ENCODE measurements at regions not wholly inside any gene's neighbourhood (a gene's known extent, or its start where the extent isn't known, plus 50 kb on each side); places are given as distances from the start of the nearest gene placed in this dataset.
"Not testable (repeated sequence)": the region's sequence is repeated elsewhere in the genome, so short reads cannot be mapped to it uniquely, and the experiment has no call there.

GRCh38 chr6:14386263-14386662 is 268.7 kb downstream of the CD83 start:
- 0 out of 2 replicates have a peak, but pooled peaks cover 3% of the 10 kb centered on the region for H3K4me1 ChIP-seq (ENCODE audit: control insufficient read depth, low read length)
- no peak overlapping the region for H3K4me3 ChIP-seq (ENCODE audit: low read length)
- H3K27me3 ChIP-seq (ENCODE audit: control insufficient read depth, low read length) = peaks cover 11% of the 10 kb centered on the region
- no peaks in the 10 kb centered on the region for H3K9me2 ChIP-seq (replicated peaks; ENCODE audit: control insufficient read depth, low read length)
- TF ChIP-seq, protein P1, sequence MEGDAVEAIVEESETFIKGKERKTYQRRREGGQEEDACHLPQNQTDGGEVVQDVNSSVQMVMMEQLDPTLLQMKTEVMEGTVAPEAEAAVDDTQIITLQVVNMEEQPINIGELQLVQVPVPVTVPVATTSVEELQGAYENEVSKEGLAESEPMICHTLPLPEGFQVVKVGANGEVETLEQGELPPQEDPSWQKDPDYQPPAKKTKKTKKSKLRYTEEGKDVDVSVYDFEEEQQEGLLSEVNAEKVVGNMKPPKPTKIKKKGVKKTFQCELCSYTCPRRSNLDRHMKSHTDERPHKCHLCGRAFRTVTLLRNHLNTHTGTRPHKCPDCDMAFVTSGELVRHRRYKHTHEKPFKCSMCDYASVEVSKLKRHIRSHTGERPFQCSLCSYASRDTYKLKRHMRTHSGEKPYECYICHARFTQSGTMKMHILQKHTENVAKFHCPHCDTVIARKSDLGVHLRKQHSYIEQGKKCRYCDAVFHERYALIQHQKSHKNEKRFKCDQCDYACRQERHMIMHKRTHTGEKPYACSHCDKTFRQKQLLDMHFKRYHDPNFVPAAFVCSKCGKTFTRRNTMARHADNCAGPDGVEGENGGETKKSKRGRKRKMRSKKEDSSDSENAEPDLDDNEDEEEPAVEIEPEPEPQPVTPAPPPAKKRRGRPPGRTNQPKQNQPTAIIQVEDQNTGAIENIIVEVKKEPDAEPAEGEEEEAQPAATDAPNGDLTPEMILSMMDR (IDR thresholded peaks at IDR 0.05; ENCODE audit: low read depth, low read length, poor library complexity, severe bottlenecking) = no peak
- no peak for TF ChIP-seq EZH2phosphoT487 (IDR thresholded peaks at IDR 0.05; ENCODE audit: borderline replicate concordance, low read length)
- no peaks in the 10 kb centered on the region for H3K79me2 ChIP-seq (ENCODE audit: control insufficient read depth, low read length)
- no peaks in the 10 kb centered on the region for H3F3A ChIP-seq (ENCODE audit: control insufficient read depth, insufficient read depth)
- no peak overlapping the region for H3K27ac ChIP-seq (ENCODE audit: low read depth, low read length)
- H3K36me3 ChIP-seq (ENCODE audit: control insufficient read depth, low read length) = no peaks in the 10 kb centered on the region
- no peaks in the 10 kb centered on the region for H4K20me1 ChIP-seq (ENCODE audit: control insufficient read depth, insufficient read depth, low read depth, low read length)
- no peak overlapping the region for H3K4me2 ChIP-seq (ENCODE audit: low read length)
- H3K9me3 ChIP-seq (ENCODE audit: control insufficient read depth, insufficient read depth, low read length) = no peaks in the 10 kb centered on the region

DNA sequence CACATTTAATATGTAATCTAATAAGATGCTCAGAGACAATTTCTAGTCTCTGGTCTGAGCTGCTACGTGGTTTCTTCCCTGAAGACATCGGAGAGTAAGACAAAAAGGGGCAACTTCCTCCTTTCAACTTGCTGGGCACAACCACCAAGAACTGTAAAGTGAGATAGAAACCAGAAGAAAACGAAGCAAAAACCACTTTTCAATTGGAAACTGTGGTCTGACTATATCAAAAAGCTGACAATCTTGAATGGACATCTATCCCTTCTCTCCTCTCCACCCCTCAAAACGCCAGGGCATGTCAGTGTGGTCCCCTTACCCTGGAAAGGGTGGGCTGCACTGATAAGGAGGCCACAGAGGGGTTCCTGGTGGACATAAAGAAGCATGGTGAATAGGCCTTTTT is 269.1 kb downstream of the CD83 start:
- Histone ChIP-seq H3K9me2 (replicated peaks; ENCODE audit: control insufficient read depth, low read length) (no peaks in the 10 kb centered on the region), H3K9me3 (ENCODE audit: control insufficient read depth, insufficient read depth, low read length) (no peaks in the 10 kb centered on the region), H3K4me3 (ENCODE audit: low read length) (no peak overlapping the region), H3K36me3 (ENCODE audit: control insufficient read depth, low read length) (no peaks in the 10 kb centered on the region), H3K27ac (ENCODE audit: low read depth, low read length) (no peak overlapping the region), H4K20me1 (ENCODE audit: control insufficient read depth, insufficient read depth, low read depth, low read length) (no peaks in the 10 kb centered on the region), H3K79me2 (ENCODE audit: control insufficient read depth, low read length) (no peaks in the 10 kb centered on the region), H3F3A (ENCODE audit: control insufficient read depth, insufficient read depth) (no peaks in the 10 kb centered on the region), H3K27me3 (ENCODE audit: control insufficient read depth, low read length) (peaks cover 10% of the 10 kb centered on the region), H3K4me1 (ENCODE audit: control insufficient read depth, low read length) (0 out of 2 replicates have a peak, but pooled peaks cover 3% of the 10 kb centered on the region), H3K4me2 (ENCODE audit: low read length) (no peak overlapping the region)
- TF ChIP-seq EZH2phosphoT487 (IDR thresholded peaks at IDR 0.05; ENCODE audit: borderline replicate concordance, low read length) = no peak
- TF ChIP-seq, protein P1 (IDR thresholded peaks at IDR 0.05; ENCODE audit: low read depth, low read length, poor library complexity, severe bottlenecking) = no peak

GRCh38 chr6:14388371-14388770 is 270.8 kb downstream of the CD83 start:
- Histone ChIP-seq H3F3A (ENCODE audit: control insufficient read depth, insufficient read depth) (no peaks in the 10 kb centered on the region), H3K27ac (ENCODE audit: low read depth, low read length) (no peak overlapping the region), H3K79me2 (ENCODE audit: control insufficient read depth, low read length) (no peaks in the 10 kb centered on the region), H3K9me3 (ENCODE audit: control insufficient read depth, insufficient read depth, low read length) (no peaks in the 10 kb centered on the region), H4K20me1 (ENCODE audit: control insufficient read depth, insufficient read depth, low read depth, low read length) (no peaks in the 10 kb centered on the region), H3K9me2 (replicated peaks; ENCODE audit: control insufficient read depth, low read length) (no peaks in the 10 kb centered on the region), H3K4me2 (ENCODE audit: low read length) (no peak overlapping the region), H3K27me3 (ENCODE audit: control insufficient read depth, low read length) (peaks cover 2% of the 10 kb centered on the region; the same call in 1 of the 2 replicates), H3K36me3 (ENCODE audit: control insufficient read depth, low read length) (no peaks in the 10 kb centered on the region), H3K4me1 (ENCODE audit: control insufficient read depth, low read length) (no peaks in the 10 kb centered on the region), H3K4me3 (ENCODE audit: low read length) (no peak overlapping the region)
- TF ChIP-seq, protein P1 (IDR thresholded peaks at IDR 0.05; ENCODE audit: low read depth, low read length, poor library complexity, severe bottlenecking) = no peak
- no peak for TF ChIP-seq EZH2phosphoT487 (IDR thresholded peaks at IDR 0.05; ENCODE audit: borderline replicate concordance, low read length)

- not testable (repeated sequence) for H3K4me3 ChIP-seq (ENCODE audit: low read length); H3K36me3 ChIP-seq (ENCODE audit: control insufficient read depth, low read length); H3K27me3 ChIP-seq (ENCODE audit: control insufficient read depth, low read length); H3K4me1 ChIP-seq (ENCODE audit: control insufficient read depth, low read length); H3K9me3 ChIP-seq (ENCODE audit: control insufficient read depth, insufficient read depth, low read length); H3F3A ChIP-seq (ENCODE audit: control insufficient read depth, insufficient read depth); H3K79me2 ChIP-seq (ENCODE audit: control insufficient read depth, low read length); H3K27ac ChIP-seq (ENCODE audit: low read depth, low read length); H4K20me1 ChIP-seq (ENCODE audit: control insufficient read depth, insufficient read depth, low read depth, low read length); H3K4me2 ChIP-seq (ENCODE audit: low read length); H3K9me2 ChIP-seq (replicated peaks; ENCODE audit: control insufficient read depth, low read length)
Observed at GRCh38 chr6:14389776-14390175, 272.2 kb downstream of the CD83 start.
